Hindlimb muscle (tissue), 1 donor: ENCODE measurements at regions not wholly inside any gene's neighbourhood (a gene's known extent, or its start where the extent isn't known, plus 50 kb on each side); places are given as distances from the start of the nearest gene placed in this dataset.
"Not testable (repeated sequence)": the region's sequence is repeated elsewhere in the genome, so short reads cannot be mapped to it uniquely, and the experiment has no call there.

Source experiments
- DNase-seq: peaks from one replicate; pipeline ENCODE4 v3.0.0-alpha.2; 2013

- DNase-seq: no peak
These were observed 180.0 kb upstream of the C14orf180 start for GRCh38 chr14:104399432-104400155.

- DNase-seq: no peak
These were observed 179.2 kb upstream of the C14orf180 start for GRCh38 chr14:104400355-104400754.

DNA sequence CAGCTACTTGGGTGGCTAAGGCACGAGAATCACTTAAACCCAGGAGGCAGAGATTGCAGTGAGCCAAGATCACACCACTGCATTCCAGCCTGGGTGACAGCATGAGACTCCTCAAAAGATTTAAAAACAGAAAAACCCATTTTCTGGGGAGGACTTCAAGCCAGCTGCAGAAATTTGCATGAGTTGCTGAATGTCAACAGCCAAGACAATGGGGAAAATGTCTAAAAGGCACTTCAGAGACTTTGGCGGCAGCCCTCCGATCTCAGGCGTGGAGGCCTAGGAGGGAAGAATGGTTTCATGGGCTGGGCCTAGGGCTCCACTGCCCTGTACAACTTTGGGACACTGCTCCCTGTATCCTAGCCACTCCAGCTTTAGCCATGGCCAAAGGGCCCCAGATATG lies 177.8 kb upstream of the C14orf180 start:
- no peak for DNase-seq

- DNase-seq: not testable (repeated sequence)
These were observed 177.3 kb upstream of the C14orf180 start for GRCh38 chr14:104402303-104402702.

GRCh38 chr14:104403421-104404220 lies 175.9 kb upstream of the C14orf180 start:
- DNase-seq: no peak

DNA sequence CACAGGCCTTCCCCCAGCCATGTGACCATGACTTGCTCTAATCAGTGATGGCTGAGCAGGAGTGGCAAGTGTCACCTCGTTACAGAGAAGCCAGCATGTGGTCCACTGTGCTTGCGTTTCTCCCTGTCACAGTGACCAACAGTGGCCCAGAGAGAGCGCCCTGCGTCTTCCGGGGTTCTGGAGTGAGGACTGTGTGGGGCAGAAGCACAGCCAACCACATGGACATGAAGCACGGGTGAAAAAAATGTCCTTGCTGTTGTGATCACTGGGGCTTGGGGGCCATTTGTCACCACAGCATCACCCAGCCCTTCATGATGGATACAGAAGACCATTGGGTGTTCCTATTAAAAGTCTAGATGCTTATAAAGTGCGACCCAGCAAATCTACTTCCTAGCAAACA lies 174.6 kb upstream of the C14orf180 start:
- no peak for DNase-seq

- DNase-seq: no peak
These were observed 174.0 kb upstream of the C14orf180 start for GRCh38 chr14:104405360-104406226.

DNA sequence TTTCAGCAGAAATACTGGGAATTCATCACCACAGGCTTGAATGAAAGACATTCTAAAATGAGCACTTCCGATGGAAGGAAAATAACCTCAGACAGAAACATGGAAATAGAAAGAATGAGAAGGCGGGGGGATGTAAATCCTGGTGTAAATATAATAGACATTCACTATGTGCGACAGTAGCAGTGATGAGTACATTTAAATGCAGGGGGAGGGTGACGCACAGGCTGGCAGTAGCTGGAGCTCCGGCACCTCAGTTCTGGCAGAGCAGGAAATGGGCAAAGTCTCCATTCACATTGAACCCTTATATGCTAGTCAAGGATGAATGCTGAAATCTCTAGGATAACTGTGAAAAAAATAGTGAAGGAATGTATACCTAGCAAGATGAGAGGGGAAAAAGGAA lies 172.7 kb upstream of the C14orf180 start:
- no peak for DNase-seq

DNA sequence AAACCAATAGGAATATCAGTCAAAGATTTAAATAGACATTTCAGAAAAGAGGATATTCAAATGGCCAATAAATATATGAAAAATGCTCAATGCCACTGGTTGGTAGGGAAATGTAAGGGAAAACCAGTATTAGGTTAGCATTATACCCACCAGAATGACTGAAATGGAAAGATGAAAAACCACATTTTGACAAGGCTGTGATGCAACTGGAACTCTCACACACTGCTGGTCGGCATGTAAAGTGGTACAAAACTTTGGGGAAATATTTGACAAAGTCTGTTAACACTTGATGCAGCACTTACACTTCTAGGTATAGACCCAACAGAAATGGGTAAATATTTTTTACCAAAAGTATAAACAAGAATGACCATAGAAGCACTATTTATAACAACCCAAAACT lies 163.2 kb upstream of the C14orf180 start:
- DNase-seq: no peak

DNA sequence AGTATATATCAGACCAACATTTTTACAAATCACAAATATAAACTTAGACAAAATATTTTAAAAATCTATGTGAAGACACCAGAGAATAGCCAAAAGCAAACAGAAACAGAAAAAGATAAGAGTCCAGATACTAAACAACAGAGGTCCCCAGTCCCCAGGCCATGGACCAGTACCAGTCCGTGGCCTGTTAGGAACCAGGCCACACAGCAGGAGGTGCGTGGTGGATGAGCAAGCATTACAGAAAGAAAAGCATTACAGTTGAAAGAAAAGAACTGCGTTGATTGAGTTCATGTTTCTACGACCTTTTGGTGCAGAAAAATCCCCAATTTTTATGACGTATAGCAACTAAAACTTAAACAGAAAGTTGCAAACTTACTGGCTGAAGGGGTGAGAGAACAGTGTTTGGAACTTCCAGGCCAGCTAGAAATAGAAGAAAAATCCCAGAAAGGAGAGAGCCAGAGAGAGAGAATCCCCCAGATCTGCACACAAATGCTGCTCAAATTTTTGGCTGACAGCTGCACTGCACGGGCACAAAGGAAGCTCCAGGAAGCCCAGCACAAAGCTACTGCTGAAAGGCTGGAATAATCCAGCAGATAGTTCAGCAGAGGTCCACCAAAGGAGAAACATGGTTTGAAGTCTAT lies 159.6 kb upstream of the C14orf180 start:
- no peak for DNase-seq

DNA sequence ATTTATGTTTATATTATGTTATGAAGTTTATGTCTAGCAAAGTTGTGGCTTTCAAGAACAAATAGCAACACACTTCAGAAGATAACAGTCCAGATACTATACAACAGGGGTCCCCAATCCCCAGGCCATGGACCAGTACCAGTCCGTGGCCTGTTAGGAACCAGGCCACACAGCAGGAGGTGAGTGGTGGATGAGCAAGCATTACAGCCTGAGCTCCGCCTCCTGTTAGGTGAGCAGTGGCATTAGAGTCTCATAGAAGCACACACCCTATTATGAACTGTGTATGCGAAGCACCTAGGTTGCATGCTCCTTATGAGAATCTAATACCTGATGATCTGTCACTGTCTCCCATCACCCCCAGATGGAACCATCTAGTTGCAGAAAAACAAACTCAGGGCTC lies 159.0 kb upstream of the C14orf180 start:
- DNase-seq: not testable (repeated sequence)

DNA sequence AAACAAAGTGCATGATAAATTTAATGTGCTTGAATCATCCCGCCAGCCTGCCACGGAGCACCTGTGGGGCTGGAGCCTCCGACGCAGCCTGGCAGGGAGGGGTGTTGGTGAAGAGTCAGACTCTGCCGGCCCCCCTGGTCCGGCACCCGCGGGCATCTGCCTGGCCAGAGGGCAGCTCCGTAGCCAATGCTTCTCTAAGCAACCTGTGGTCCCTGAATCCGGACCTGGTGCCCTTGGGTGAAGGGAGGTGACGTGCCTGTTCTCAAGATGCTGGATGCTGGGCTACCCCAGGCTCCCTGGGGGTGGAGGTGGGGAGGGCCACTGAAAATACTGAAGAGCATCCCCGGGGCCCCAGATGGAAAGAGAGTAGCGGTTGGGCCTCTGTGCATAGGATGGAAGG lies 158.6 kb upstream of the C14orf180 start:
- no peak for DNase-seq

- no peak for DNase-seq
These were observed 158.2 kb upstream of the C14orf180 start for GRCh38 chr14:104421401-104421821.

DNA sequence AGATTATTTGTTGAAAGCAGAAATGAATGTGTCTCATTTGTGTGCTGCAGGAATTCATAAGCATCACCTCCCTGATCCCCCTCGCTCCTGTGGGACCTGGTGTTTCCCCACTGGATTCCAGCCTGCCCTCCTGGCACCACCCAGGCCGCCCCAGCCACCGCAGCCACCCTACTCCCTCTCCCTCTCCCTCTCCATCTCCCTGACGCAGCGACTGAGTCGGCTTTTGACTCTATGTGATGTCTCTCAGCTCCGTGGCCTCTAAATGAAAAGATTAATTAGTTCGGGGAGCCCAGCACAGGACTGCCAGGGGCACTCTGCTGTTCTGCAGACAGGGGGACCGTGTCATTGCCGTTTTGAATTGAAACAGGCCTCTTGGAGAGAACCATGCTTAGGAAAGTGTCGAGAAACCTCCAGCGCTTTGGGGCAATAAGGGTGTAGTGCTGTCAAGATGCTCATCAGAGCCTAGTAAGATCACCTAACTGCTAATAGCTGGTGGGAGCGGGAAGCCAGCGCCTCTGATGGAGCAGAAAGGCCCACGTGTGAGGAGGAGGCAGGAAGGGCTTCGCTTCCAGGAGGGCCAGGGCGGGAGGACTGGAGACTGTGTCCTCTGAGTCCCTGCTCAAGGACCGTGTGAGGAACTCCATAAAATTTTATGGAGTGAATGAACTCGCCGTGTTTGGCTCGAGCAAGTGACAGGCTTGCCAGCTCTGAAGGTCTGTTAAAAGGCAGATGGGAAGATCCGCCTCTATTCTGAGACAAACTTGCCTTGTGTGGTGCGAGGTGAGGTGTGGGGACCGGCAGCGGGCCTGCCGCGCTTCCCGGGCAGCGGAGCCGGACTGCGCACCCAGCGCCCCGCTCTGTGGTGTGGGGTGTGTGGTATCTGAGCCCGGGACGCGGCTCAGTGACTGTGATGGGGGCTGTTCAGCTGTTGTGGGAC lies 157.4 kb upstream of the C14orf180 start:
- no peak for DNase-seq

- DNase-seq: no peak
These were observed 156.5 kb upstream of the C14orf180 start for GRCh38 chr14:104422837-104423681.

DNA sequence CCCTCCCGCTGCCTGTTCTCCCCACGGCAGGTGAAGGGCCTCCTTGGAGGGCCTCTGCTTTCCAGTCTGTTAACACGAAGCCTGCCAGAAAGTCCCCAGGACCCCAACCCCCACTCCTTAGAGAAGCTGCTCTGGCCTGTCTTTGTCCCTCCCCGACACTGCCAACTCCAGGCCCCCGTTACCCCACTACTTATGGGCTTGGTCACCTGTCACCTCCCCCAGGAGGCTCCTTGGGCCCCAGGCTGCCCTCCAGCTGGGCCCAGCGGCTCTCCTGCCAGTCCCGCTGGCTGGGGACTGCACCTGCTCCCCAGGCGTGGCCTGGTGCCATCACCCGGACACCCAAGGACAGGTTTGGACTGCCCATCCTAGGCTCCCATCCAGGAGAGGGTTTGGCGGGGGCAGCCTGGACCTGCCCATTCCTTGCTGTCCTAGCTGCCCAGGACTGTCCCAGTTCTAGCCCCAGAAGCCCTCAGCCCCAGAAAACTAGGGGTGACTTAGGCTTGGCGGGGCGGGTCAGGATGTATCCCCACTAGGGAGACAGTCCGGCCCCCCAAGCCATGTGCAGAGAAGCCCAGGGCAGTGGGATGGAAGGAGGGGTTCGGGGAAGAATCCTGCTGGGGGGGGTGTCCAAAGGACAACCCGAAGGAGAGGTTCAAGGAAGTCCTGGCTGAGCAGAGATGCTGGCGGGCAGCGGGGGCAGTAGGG lies 155.7 kb upstream of the C14orf180 start:
- no peak for DNase-seq

DNA sequence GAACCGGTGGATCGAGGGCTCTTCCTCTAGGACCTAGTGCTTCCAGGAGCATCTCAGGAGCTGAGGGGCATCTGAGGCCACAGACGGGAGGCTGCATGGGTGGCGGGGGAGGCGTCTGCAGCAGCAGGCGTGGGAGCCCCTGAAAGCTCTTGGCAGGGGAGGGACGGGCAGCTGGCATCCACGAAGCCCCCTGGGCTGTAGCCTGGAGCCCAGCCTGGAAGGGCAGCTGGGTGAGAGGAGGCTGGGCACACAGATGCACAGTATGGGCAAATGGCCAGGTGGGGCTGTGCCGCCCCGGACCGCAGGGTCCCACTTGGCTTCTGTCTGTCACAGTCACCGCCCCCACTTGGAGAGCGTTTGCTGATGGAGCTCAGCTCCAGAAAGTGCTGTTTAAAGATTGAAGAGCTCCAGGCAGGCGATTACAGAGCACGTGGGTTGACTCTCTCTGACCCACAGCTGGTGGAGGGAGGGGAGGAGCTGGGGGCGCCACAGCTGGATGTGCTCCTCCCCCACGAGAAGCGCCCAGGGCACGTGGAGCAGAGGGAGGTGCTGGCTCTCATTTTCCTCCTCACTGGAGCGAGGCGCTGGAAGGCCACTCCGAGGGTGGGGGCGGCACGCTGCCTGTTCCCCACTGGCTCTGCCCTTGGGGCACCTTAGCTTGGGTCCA lies 155.0 kb upstream of the C14orf180 start:
- DNase-seq: peak; percentile 75

- DNase-seq: no peak
These were observed 154.3 kb upstream of the C14orf180 start for GRCh38 chr14:104425171-104425681.
